Mesodermal cell (in vitro differentiated cells): ENCODE measurements at regions not wholly inside any gene's neighbourhood (a gene's known extent, or its start where the extent isn't known, plus 50 kb on each side); places are given as distances from the start of the nearest gene placed in this dataset.

Experiments
- H3K27ac ChIP-seq: 2 replicates; pipeline ENCODE4 v1.7.0; 2013; ENCODE audit warnings: mild to moderate bottlenecking, low read depth, low read length, moderate library complexity; ENCODE audit not compliant: severe bottlenecking
- H3K36me3 ChIP-seq: 2 replicates; pipeline ENCODE4 v1.7.1; 2013; ENCODE audit warnings: mild to moderate bottlenecking, low read length, moderate library complexity; ENCODE audit not compliant: control insufficient read depth, insufficient read depth
- H3K4me1 ChIP-seq: one replicate; pipeline ENCODE4 v1.7.1; 2013; ENCODE audit warnings: mild to moderate bottlenecking, low read length; ENCODE audit not compliant: insufficient read depth, control insufficient read depth, poor library complexity, severe bottlenecking
- H3K4me3 ChIP-seq: 2 replicates; pipeline ENCODE4 v1.7.0; 2013; ENCODE audit warnings: low read length, control low read depth, mild to moderate bottlenecking; ENCODE audit not compliant: insufficient read depth, poor library complexity, severe bottlenecking; ENCODE audit errors: extremely low read depth
- H3K9me3 ChIP-seq: 2 replicates; pipeline ENCODE4 v1.7.1; 2013; ENCODE audit warnings: mild to moderate bottlenecking, low read length, moderate library complexity; ENCODE audit not compliant: control insufficient read depth
- WGBS, 2 experiments: methylation state at CpG; one replicate each; pipeline ENCODE4 v1.1.5; 2013; ENCODE audit warnings: missing lambda C conversion rate in 2 of 2; ENCODE audit not compliant: insufficient coverage in 2 of 2; 5-methylcytosine and 5-hydroxymethylcytosine counted together

DNA sequence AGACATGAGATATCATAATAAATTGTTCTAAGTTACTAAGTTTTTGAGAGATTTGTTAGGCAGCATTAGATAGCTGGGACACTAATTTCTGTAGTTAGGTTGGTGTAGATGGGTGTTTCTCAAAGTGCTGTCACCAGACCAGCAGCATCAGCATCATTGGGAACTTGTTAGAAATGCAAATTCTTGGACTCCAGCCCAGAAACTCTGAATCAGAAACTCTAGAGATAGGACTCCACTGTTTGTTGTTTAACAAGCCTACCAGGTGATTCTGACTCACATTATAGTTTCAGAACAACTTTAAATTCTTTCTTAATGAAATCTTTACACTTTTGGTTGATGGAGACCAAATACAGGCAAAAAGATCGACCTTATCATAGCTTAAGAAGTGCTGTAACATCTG lies 173.7 kb downstream of the PABPC4L start:
- Histone ChIP-seq H3K4me3 (no peak overlapping the region), H3K27ac (no peak overlapping the region), H3K36me3 (no peaks in the 10 kb centered on the region), H3K4me1 (no peaks in the 10 kb centered on the region), H3K9me3 (no peaks in the 10 kb centered on the region)
- 91 to 100% methylated on average over 1 of the region's 1 CpG for WGBS, 2 experiments

DNA sequence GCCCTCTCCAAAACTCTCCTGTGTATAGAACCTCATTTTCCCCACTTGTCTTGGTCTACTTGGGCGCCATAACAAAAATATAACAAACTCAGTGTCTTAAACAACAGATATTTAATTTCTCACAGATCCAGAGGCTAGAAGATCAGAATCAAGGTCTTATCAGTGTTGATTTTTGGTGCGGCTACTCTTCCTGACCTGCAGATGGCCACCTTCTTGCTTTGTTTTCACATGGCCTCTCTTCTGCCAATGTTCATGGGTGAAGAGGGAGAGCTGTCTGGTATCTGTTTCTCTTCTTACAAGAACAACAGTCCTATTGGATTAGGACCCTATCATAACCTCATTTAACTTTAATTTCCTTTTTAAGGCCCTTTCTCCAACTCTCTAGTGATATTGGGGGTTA lies 177.3 kb downstream of the PABPC4L start:
- WGBS, 2 experiments, result no CpG with 5 or more reads among the region's 2 CpGs
- H3K9me3 ChIP-seq, result no peaks in the 10 kb centered on the region
- H3K36me3 ChIP-seq, result no peaks in the 10 kb centered on the region
- no peak overlapping the region for H3K27ac ChIP-seq
- no peak overlapping the region for H3K4me3 ChIP-seq
- H3K4me1 ChIP-seq, result no peaks in the 10 kb centered on the region

DNA sequence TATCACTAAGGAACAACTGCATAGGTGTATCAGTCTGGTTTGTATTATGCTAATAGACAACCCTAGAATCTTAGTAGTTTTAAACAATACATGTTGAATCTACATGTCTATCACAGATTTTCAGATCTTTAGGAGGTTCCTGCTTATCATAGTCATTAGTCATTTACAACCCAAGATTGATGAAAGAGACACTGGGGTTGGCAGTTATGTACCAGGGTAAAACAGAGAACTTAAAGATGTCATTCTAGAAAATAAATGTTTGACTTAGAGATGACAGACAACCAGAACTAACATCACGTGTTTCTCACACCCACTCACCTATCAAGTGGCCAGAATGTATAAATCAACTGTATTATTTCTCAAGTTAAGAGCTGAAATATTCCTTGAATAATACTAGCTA lies 181.9 kb downstream of the PABPC4L start:
- no peak overlapping the region for H3K4me3 ChIP-seq
- H3K4me1 ChIP-seq, result no peaks in the 10 kb centered on the region
- H3K27ac ChIP-seq, result no peak overlapping the region
- no CpG with 5 or more reads among the region's 1 CpG for WGBS, 2 experiments
- no peaks in the 10 kb centered on the region for H3K36me3 ChIP-seq
- no peaks in the 10 kb centered on the region for H3K9me3 ChIP-seq

DNA sequence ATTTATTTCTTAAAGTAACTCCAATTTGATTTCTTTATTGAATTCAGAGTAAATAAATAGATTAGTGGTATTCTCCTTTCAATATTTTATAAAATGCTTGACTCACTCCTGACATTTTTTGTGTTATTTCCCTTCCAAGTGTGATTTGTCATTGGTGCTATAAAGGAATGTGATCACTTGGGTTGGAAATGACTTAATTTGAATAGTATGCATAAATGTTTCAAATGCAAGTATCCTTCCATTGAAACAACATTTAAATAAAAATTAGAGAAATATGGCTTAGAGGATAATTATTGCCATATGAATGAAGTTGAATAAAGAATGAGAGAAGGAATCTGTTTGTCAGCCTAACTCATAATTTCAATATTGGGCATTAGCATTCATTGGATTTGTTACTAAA lies 182.7 kb downstream of the PABPC4L start:
- no peaks in the 10 kb centered on the region for H3K4me1 ChIP-seq
- no peak overlapping the region for H3K27ac ChIP-seq
- H3K4me3 ChIP-seq, result no peak overlapping the region
- H3K9me3 ChIP-seq, result no peaks in the 10 kb centered on the region
- no peaks in the 10 kb centered on the region for H3K36me3 ChIP-seq

DNA sequence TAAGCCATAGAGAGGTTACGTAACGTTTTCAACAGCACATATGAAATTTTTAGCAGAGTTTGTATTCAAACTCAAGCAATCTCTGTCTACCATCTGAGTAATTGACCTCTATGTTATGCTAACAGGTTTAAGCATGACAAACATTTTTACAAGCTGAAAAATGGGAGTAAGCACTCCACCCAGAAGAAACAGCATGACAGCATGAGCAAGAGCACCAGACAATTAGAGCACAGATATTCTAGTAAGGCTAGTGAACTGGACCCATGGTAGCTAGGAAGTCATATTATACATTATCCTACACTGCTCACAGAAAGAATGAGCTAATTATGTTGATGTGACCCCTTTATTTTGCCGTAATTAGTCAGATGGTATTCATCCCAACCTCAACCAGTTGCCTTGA lies 200.5 kb downstream of the PABPC4L start:
- Histone ChIP-seq H3K4me3 (no peak overlapping the region), H3K36me3 (no peaks in the 10 kb centered on the region), H3K27ac (no peak overlapping the region), H3K9me3 (no peaks in the 10 kb centered on the region), H3K4me1 (peaks cover under 1% of the 10 kb centered on the region)
- 100% methylated on average over 2 of the region's 3 CpGs; no CpG with 5 or more reads in 1 of the 2 experiments for WGBS, 2 experiments

DNA sequence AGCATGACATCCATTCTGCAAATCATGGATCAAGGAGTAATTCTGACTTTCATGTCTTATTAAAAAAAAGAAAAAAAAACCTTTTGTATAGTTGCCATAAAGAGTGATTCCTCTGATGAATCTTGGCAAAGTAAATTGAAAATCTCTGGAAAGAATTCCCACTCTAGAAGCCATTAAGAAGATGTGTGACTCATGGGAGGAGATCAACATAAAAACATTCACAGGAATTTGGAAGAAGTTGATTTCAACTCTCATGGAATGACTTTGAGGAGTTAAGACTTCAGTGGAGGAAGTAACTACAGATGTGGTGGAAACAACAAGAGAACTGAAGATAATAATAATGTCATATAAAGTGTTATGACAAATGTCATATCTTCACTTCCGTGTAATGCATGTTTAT lies 204.2 kb downstream of the PABPC4L start:
- peaks cover 6% of the 10 kb centered on the region for H3K9me3 ChIP-seq
- H3K36me3 ChIP-seq, result no peaks in the 10 kb centered on the region
- peak overlapping the region; percentile 32 for H3K27ac ChIP-seq
- no peak overlapping the region for H3K4me3 ChIP-seq
- peaks cover 2% of the 10 kb centered on the region for H3K4me1 ChIP-seq
- no CpG with 5 or more reads among the region's 1 CpG for WGBS, 2 experiments

DNA sequence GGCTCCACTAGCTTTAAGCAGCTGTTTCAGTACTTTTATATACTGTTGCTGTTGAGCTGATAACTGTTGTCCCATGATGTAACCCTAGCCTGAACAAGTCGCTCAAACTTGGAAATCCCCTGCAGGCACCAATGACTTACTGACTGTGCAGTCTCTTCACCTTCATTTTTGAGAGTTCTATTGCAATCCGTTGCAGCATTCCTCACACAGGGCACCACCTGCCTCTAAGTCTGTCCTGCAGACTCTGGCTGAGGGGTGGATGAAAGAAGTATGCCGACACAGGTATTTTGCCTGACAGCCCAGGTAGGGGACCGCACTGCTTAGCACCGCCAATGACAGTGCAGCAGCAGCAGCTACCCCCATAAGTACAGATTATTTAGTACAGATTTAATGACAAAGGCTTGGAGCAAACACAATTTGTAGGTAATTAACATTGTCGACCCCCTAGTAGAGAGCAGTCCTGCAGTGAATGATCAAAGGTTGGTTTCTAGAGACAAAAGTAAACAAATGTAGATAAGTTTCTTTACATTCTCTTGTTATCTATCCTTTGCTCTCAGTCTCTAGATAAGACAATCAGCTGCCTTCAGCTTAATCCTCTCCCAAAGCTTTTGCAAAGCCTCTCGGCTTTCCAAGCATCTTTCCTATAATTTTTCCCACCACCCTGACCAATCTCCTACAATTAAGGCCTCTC lies 205.0 kb downstream of the PABPC4L start:
- peaks cover 6% of the 10 kb centered on the region for H3K9me3 ChIP-seq
- peaks cover 2% of the 10 kb centered on the region for H3K4me1 ChIP-seq
- H3K4me3 ChIP-seq, result no peak overlapping the region
- H3K27ac ChIP-seq, result peak overlapping the region; percentile 58
- WGBS, 2 experiments, result 66 to 80% methylated on average over 2 of the region's 7 CpGs
- no peaks in the 10 kb centered on the region for H3K36me3 ChIP-seq

DNA sequence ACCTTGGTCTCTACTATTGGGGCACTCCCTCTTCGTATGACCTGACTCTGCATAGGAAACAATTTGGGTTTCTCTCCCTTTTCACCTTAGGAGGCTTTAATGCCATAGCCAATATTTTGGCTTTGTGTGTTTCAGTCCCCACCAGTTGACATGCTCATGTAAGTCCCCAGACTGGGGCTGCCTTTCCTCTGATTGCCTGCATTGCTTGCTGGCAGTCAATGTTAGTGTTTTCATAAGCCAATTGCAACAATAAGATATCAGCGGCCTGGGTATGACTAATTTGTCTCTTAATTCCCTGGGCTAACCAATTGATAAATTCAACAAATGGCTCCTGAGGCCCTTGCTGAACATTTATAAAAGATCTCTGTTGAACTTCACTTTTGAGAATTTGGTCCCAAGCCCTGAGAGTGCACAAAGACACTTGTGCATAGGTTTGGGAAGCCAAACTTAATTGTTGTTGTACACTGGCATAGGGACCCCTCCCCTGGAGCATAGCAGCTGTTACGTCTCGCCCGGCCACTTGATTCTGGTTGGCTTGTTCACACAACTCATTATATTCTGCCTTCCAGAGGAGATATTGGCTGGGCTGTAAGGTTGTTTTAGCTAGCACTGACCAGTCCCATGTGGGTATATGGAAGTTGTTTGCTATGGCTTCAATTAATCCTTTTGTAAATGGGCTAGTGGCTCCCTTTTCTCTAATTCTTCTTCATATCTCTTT lies 206.2 kb downstream of the PABPC4L start:
- Histone ChIP-seq H3K4me1 (peaks cover 2% of the 10 kb centered on the region), H3K36me3 (no peaks in the 10 kb centered on the region), H3K27ac (no peak overlapping the region), H3K9me3 (peaks cover 12% of the 10 kb centered on the region), H3K4me3 (no peak overlapping the region)
- WGBS, 2 experiments, result 90 to 100% methylated on average over 2 of the region's 5 CpGs

DNA sequence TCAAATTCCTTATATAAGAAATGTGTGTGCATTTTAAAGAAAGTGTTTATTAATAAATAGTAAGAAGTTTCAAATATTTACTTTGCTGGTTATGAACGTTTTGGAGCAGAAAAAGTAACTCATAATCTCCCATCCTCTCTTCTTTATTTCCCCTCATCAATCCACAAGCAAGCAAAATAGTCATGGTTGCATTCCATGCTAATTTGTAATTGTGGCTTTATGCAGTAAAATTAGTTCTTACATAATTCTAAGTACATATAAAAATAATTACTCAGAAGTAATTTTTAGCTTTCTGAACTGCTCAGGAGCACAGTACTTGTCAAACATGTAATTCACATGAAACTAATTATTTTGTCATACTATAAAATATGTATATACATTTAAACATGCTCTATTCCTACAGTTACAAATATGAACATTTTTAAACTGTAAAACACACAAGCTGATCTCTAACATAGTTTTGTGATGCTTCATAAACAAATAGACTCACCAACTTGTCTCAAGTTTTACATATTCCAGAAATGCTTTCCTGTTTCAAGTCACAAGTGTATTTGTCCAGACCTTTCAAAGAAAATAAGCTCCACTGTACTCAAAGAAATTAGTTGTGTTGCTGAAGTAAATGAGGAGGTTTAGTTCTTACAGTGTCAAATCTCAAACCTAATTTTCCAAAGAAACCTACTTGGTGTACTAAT lies 218.9 kb downstream of the PABPC4L start:
- no peaks in the 10 kb centered on the region for H3K4me1 ChIP-seq
- no peak overlapping the region for H3K27ac ChIP-seq
- no peaks in the 10 kb centered on the region for H3K36me3 ChIP-seq
- H3K4me3 ChIP-seq, result no peak overlapping the region
- no CpG with 5 or more reads among the region's 1 CpG for WGBS, 2 experiments
- H3K9me3 ChIP-seq, result no peaks in the 10 kb centered on the region

DNA sequence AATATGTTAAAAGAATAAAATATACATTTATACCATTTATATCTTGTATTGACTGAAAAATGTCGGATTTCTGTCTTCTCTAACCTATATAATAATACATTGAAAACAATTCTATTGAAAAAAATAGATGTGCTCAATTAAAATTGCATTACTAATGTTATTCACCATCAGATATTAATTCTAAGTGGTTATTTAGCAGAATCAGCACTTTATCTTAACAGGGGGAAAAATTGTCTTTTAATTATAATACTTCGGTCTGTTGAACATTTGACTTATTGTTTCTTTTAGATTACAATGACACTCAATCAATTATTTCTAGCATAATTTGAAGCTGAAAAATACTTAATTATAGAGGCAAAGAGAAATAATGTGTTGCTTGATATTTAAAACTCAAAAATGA lies 220.3 kb downstream of the PABPC4L start:
- Histone ChIP-seq H3K9me3 (no peaks in the 10 kb centered on the region), H3K27ac (no peak overlapping the region), H3K36me3 (no peaks in the 10 kb centered on the region), H3K4me3 (no peak overlapping the region), H3K4me1 (no peaks in the 10 kb centered on the region)
- WGBS, 2 experiments, result no CpG with 5 or more reads among the region's 2 CpGs

DNA sequence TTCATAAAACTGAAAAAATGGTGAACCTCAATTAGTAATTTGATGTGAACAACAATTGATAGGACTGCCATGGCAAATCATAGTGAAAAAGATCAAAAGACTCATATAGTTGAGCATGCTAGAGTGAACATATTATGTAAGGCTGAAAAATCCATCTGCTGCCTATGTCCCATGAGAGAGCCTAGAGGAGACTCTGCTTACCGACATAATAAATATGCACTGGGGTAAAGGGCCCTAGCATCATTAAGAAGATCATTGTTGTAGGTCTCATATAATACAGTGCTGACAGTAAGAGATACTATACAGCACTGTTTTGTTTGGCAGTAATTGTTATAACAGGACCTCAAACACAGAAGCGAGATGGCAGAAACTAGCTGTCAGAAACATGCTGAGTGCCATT lies 229.0 kb downstream of the PABPC4L start:
- Histone ChIP-seq H3K4me3 (no peak overlapping the region), H3K4me1 (peaks cover under 1% of the 10 kb centered on the region), H3K9me3 (no peaks in the 10 kb centered on the region), H3K27ac (no peak overlapping the region), H3K36me3 (no peaks in the 10 kb centered on the region)
- WGBS, 2 experiments, result 60 to 100% methylated on average over 1 to 2 of the region's 2 CpGs
